NCI-H82 treated with DMSO at 0.1 percent for 48 hours (cell line): ENCODE measurements at regions not wholly inside any gene's neighbourhood (a gene's known extent, or its start where the extent isn't known, plus 50 kb on each side); places are given as distances from the start of the nearest gene placed in this dataset.

Experiments
- DNase-seq: peaks from one replicate; lab custom pipeline; 2025; ENCODE audit not compliant: unreplicated experiment; lab: John Stamatoyannopoulos, UW

GRCh38 chr22:49191506-49191980, 636.1 kb downstream of the BRD1 start:
- DNase-seq, result no peak

GRCh38 chr22:49190816-49191505, 636.7 kb downstream of the BRD1 start:
- no peak for DNase-seq

- no peak for DNase-seq
Observed at GRCh38 chr22:49189871-49190270, 637.8 kb downstream of the BRD1 start.

GRCh38 chr22:49188591-49188990, 639.1 kb downstream of the BRD1 start:
- DNase-seq, result no peak

- DNase-seq, result no peak
Observed at GRCh38 chr22:49188091-49188490, 639.6 kb downstream of the BRD1 start.

- DNase-seq, result no peak
Observed at GRCh38 chr22:49186762-49187161, 640.9 kb downstream of the BRD1 start.

- no peak for DNase-seq
Observed at GRCh38 chr22:49186293-49186692, 641.4 kb downstream of the BRD1 start.

GRCh38 chr22:49185312-49185969, 642.2 kb downstream of the BRD1 start:
- DNase-seq, result no peak

- no peak for DNase-seq
Observed at GRCh38 chr22:49184736-49185135, 642.9 kb downstream of the BRD1 start.

GRCh38 chr22:49183826-49184216, 643.9 kb downstream of the BRD1 start:
- DNase-seq, result no peak

- DNase-seq, result no peak
Observed at GRCh38 chr22:49183208-49183825, 644.4 kb downstream of the BRD1 start.

GRCh38 chr22:49182416-49182815, 645.3 kb downstream of the BRD1 start:
- DNase-seq, result no peak

- DNase-seq, result no peak
Observed at GRCh38 chr22:49181942-49182341, 645.7 kb downstream of the BRD1 start.

GRCh38 chr22:49181431-49181830, 646.2 kb downstream of the BRD1 start:
- DNase-seq, result no peak

GRCh38 chr22:49180683-49181024, 647.0 kb downstream of the BRD1 start:
- no peak for DNase-seq

- no peak for DNase-seq
Observed at GRCh38 chr22:49179886-49180682, 647.6 kb downstream of the BRD1 start.

- no peak for DNase-seq
Observed at GRCh38 chr22:49179175-49179574, 648.5 kb downstream of the BRD1 start.

- no peak for DNase-seq
Observed at GRCh38 chr22:49178246-49179005, 649.2 kb downstream of the BRD1 start.

GRCh38 chr22:49177666-49178065, 650.0 kb downstream of the BRD1 start:
- DNase-seq, result no peak

- no peak for DNase-seq
Observed at GRCh38 chr22:49176956-49177355, 650.7 kb downstream of the BRD1 start.

GRCh38 chr22:49170053-49170452, 657.6 kb downstream of the BRD1 start:
- DNase-seq, result no peak
